ENCODE measurements at regions not wholly inside any gene's neighbourhood (a gene's known extent, or its start where the extent isn't known, plus 50 kb on each side); places are given as distances from the start of the nearest gene placed in this dataset.

GRCh38 chr3:161798016-161798415, 301.4 kb downstream of the OTOL1 start:
- Histone ChIP-seq H3K4me2 (ENCODE audit: insufficient read depth, low read length) (no peak overlapping the region), H3K9me3 (ENCODE audit: low read depth, low read length) (peaks cover 3% of the 10 kb centered on the region), H3K27me3 (ENCODE audit: insufficient read depth, low read length) (no peaks in the 10 kb centered on the region), H2AFZ (ENCODE audit: low read length) (no peak overlapping the region), H3K36me3 (ENCODE audit: insufficient read depth, low read length) (no peaks in the 10 kb centered on the region), H3K79me2 (ENCODE audit: insufficient read depth, low read length) (no peaks in the 10 kb centered on the region), H3K4me1 (ENCODE audit: insufficient read depth, low read length) (no peaks in the 10 kb centered on the region), H3K4me3 (ENCODE audit: insufficient read depth, low read length) (no peak overlapping the region), H4K20me1 (ENCODE audit: insufficient read depth, low read length) (no peaks in the 10 kb centered on the region), H3K27ac (ENCODE audit: low read depth, low read length) (no peak overlapping the region)
- no peak for TF ChIP-seq CTCF (IDR thresholded peaks at IDR 0.05; ENCODE audit: extremely low read depth, low read depth, low read length)
- DNase-seq (ENCODE audit: insufficient read length, low spot score, missing footprints), result no peak

GRCh38 chr3:161800985-161801559, 304.5 kb downstream of the OTOL1 start:
- H2AFZ ChIP-seq (ENCODE audit: low read length), result no peak overlapping the region
- H3K79me2 ChIP-seq (ENCODE audit: insufficient read depth, low read length), result no peaks in the 10 kb centered on the region
- no peaks in the 10 kb centered on the region for H3K27me3 ChIP-seq (ENCODE audit: insufficient read depth, low read length)

GRCh38 chr3:161818106-161818505, 321.5 kb downstream of the OTOL1 start:
- H3K36me3 ChIP-seq (ENCODE audit: insufficient read depth, low read length), result no peaks in the 10 kb centered on the region
- no peak overlapping the region for H2AFZ ChIP-seq (ENCODE audit: low read length)
- H3K4me2 ChIP-seq (ENCODE audit: insufficient read depth, low read length), result no peak overlapping the region
- no peaks in the 10 kb centered on the region for H3K79me2 ChIP-seq (ENCODE audit: insufficient read depth, low read length)
- H3K4me1 ChIP-seq (ENCODE audit: insufficient read depth, low read length), result no peaks in the 10 kb centered on the region
- TF ChIP-seq CTCF (IDR thresholded peaks at IDR 0.05; ENCODE audit: extremely low read depth, low read depth, low read length), result no peak
- H3K27me3 ChIP-seq (ENCODE audit: insufficient read depth, low read length), result no peaks in the 10 kb centered on the region
- H3K27ac ChIP-seq (ENCODE audit: low read depth, low read length), result no peak overlapping the region
- H3K9me3 ChIP-seq (ENCODE audit: low read depth, low read length), result no peaks in the 10 kb centered on the region
- DNase-seq (ENCODE audit: insufficient read length, low spot score, missing footprints), result no peak
- H4K20me1 ChIP-seq (ENCODE audit: insufficient read depth, low read length), result no peaks in the 10 kb centered on the region
- no peak overlapping the region for H3K4me3 ChIP-seq (ENCODE audit: insufficient read depth, low read length)

More at GRCh38 chr3:161800985-161801559, 304.5 kb downstream of the OTOL1 start:
- Histone ChIP-seq H3K36me3 (ENCODE audit: insufficient read depth, low read length) (no peaks in the 10 kb centered on the region), H3K4me3 (ENCODE audit: insufficient read depth, low read length) (no peak overlapping the region), H3K4me1 (ENCODE audit: insufficient read depth, low read length) (no peaks in the 10 kb centered on the region), H3K9me3 (ENCODE audit: low read depth, low read length) (peaks cover 3% of the 10 kb centered on the region), H4K20me1 (ENCODE audit: insufficient read depth, low read length) (no peaks in the 10 kb centered on the region), H3K27ac (ENCODE audit: low read depth, low read length) (no peak overlapping the region), H3K4me2 (ENCODE audit: insufficient read depth, low read length) (no peak overlapping the region)
- TF ChIP-seq CTCF (IDR thresholded peaks at IDR 0.05; ENCODE audit: extremely low read depth, low read depth, low read length), result no peak
- DNase-seq (ENCODE audit: insufficient read length, low spot score, missing footprints), result no peak

GRCh38 chr3:161821591-161821990, 325.0 kb downstream of the OTOL1 start:
- H3K4me1 ChIP-seq (ENCODE audit: insufficient read depth, low read length), result no peaks in the 10 kb centered on the region
- H3K79me2 ChIP-seq (ENCODE audit: insufficient read depth, low read length), result no peaks in the 10 kb centered on the region
- H3K4me2 ChIP-seq (ENCODE audit: insufficient read depth, low read length), result no peak overlapping the region
- H2AFZ ChIP-seq (ENCODE audit: low read length), result no peak overlapping the region
- no peak for TF ChIP-seq CTCF (IDR thresholded peaks at IDR 0.05; ENCODE audit: extremely low read depth, low read depth, low read length)
- H3K4me3 ChIP-seq (ENCODE audit: insufficient read depth, low read length), result no peak overlapping the region
- H3K9me3 ChIP-seq (ENCODE audit: low read depth, low read length), result no peaks in the 10 kb centered on the region
- no peaks in the 10 kb centered on the region for H3K27me3 ChIP-seq (ENCODE audit: insufficient read depth, low read length)
- no peaks in the 10 kb centered on the region for H4K20me1 ChIP-seq (ENCODE audit: insufficient read depth, low read length)
- H3K27ac ChIP-seq (ENCODE audit: low read depth, low read length), result no peak overlapping the region
- no peaks in the 10 kb centered on the region for H3K36me3 ChIP-seq (ENCODE audit: insufficient read depth, low read length)
- no peak for DNase-seq (ENCODE audit: insufficient read length, low spot score, missing footprints)

All from osteoblast (primary cell).